HepG2 (cell line): ENCODE measurements at regions not wholly inside any gene's neighbourhood (a gene's known extent, or its start where the extent isn't known, plus 50 kb on each side); places are given as distances from the start of the nearest gene placed in this dataset.
A peak's percentile ranks its signal among the peaks of the same experiment; 100 is the strongest.

Experiments used
- ATAC-seq: fragments of 200-7000 bp; cut with Tn5 transposase; 3 replicates; pipeline ENCODE4 v1.9.1; 2020; ENCODE audit warnings: mild to moderate bottlenecking, moderate library complexity
- BruUV-seq: library from RNA; stranded (reverse); fragments of 400-500 nt; replicated peaks from 2 replicates; lab custom pipeline; 2021; lab: Mats Ljungman, UMichigan
- CTCF ChIA-PET: fragments of 300-600 bp; formaldehyde crosslinking; extraction: SDS; loops from one replicate; lab custom pipeline; 2021; ENCODE audit warnings: low total read pairs, inconsistent platforms, low intra/inter-chr PET ratio; lab: Yijun Ruan, JAX
- POLR2A ChIA-PET: fragments of 350-600 bp; sonication (Branson Sonifier 250); formaldehyde crosslinking; loops from one replicate; lab custom pipeline; 2020; ENCODE audit warnings: antibody characterized with exemption, inconsistent platforms; lab: Yijun Ruan, JAX
- DNase-seq: peaks from one replicate; pipeline ENCODE4 v3.0.0-alpha.2; 2015; ENCODE audit warnings: low spot score
- FAIRE-seq: peaks from 3 replicates; lab custom pipeline; 2011; peaks lifted over from hg19 to GRCh38; lab: Jason Lieb, UNC
- H2AFZ ChIP-seq: one replicate; pipeline ENCODE4 v1.6.1; 2011; ENCODE audit warnings: low read length, inconsistent platforms
- H3K27ac ChIP-seq: fragments of 300-600 bp; 3 replicates; pipeline ENCODE4 v1.8.0; 2011; ENCODE audit warnings: mixed run types, mild to moderate bottlenecking, mixed read lengths, low read length, inconsistent platforms; ENCODE audit not compliant: insufficient read depth; ENCODE audit errors: extremely low read length
- H3K27me3 ChIP-seq, 2 experiments: fragments of 200-600 bp in 1 of 2; 2 replicates in 1 of 2; 3 replicates in 1 of 2; pipeline versions ENCODE4 v1.6.0 to v1.8.0; 2011; ENCODE audit warnings: low read length in 2 of 2, mild to moderate bottlenecking in 2 of 2, moderate library complexity in 2 of 2, inconsistent platforms in 1 of 2; ENCODE audit not compliant: insufficient read depth in 2 of 2, control insufficient read depth in 1 of 2
- H3K36me3 ChIP-seq, 2 experiments: fragments of 200-600 bp in 1 of 2; replicated peaks in 1 of 2; 2 replicates in 1 of 2; 3 replicates in 1 of 2; pipeline versions ENCODE4 v1.5.1 to v1.8.0; 2011; ENCODE audit warnings: low read length in 2 of 2, inconsistent platforms in 1 of 2; ENCODE audit not compliant: insufficient read depth in 2 of 2, control insufficient read depth in 1 of 2
- H3K4me1 ChIP-seq: 2 replicates; pipeline ENCODE4 v1.5.1; 2012; ENCODE audit warnings: low read length, inconsistent platforms; ENCODE audit not compliant: insufficient read depth
- H3K4me2 ChIP-seq: 2 replicates; pipeline ENCODE4 v1.6.0; 2011; ENCODE audit warnings: low read depth, low read length, inconsistent platforms
- H3K4me3 ChIP-seq, 3 experiments: fragments of 200-600 bp in 1 of 3; sonication (generic), shearing (Covaris generic) in 1 of 3; replicated peaks in 1 of 3; 2 replicates each; pipeline ENCODE4 v1.5.1; 2011 to 2016; ENCODE audit warnings: low read length in 3 of 3, inconsistent platforms in 2 of 3, low read depth in 2 of 3, mild to moderate bottlenecking in 2 of 3, control low read depth in 1 of 3, mixed read lengths in 1 of 3; ENCODE audit not compliant: insufficient read depth in 1 of 3
- H3K79me2 ChIP-seq: one replicate; pipeline ENCODE4 v1.6.1; 2011; ENCODE audit warnings: low read length, inconsistent platforms; ENCODE audit not compliant: insufficient read depth
- H3K9ac ChIP-seq: 2 replicates; pipeline ENCODE4 v1.6.0; 2011; ENCODE audit warnings: mild to moderate bottlenecking, low read depth, low read length, inconsistent platforms; ENCODE audit not compliant: insufficient read depth
- H3K9me3 ChIP-seq: 2 replicates; pipeline ENCODE4 v1.5.1; 2012; ENCODE audit warnings: mild to moderate bottlenecking, low read length
- H4K20me1 ChIP-seq: 2 replicates; pipeline ENCODE4 v1.6.0; 2011; ENCODE audit warnings: inconsistent platforms, mild to moderate bottlenecking, low read length, moderate library complexity; ENCODE audit not compliant: insufficient read depth
- CREB1 ChIP-seq, 2 experiments: fragments of 450-650 bp in 1 of 2; IDR thresholded peaks; 2 replicates each; pipeline ENCODE4 v1.6.1; 2016 to 2017; ENCODE audit warnings: control low read depth in 1 of 2, mild to moderate bottlenecking in 1 of 2, missing compliant biosample characterization in 1 of 2, missing genetic modification characterization in 1 of 2
- GLI4 ChIP-seq: sonication (generic); formaldehyde crosslinking; IDR thresholded peaks from 2 replicates; pipeline ENCODE4 v1.5.1; 2020; ENCODE audit warnings: missing genetic modification reagents, mild to moderate bottlenecking, moderate library complexity, borderline replicate concordance
- JUNB ChIP-seq: sonication (generic); formaldehyde crosslinking; IDR thresholded peaks from 2 replicates; pipeline ENCODE4 v1.8.0; 2022; ENCODE audit warnings: missing genetic modification reagents, mild to moderate bottlenecking, borderline replicate concordance
- THYN1 ChIP-seq: sonication (generic); formaldehyde crosslinking; IDR thresholded peaks from 2 replicates; pipeline ENCODE4 v1.8.1; 2023; ENCODE audit warnings: low read depth, mild to moderate bottlenecking, moderate library complexity, missing genetic modification reagents, borderline replicate concordance
- ZNF274 ChIP-seq: sonication (generic); formaldehyde crosslinking; IDR thresholded peaks from 2 replicates; pipeline ENCODE4 v1.5.1; 2020; ENCODE audit warnings: mild to moderate bottlenecking, missing genetic modification reagents
- ZNF354B ChIP-seq: sonication (generic); formaldehyde crosslinking; IDR thresholded peaks from 2 replicates; pipeline ENCODE4 v1.8.0; 2022; ENCODE audit warnings: mild to moderate bottlenecking, missing genetic modification reagents
- ZNF569 ChIP-seq: sonication (generic); formaldehyde crosslinking; IDR thresholded peaks from 2 replicates; pipeline ENCODE4 v1.5.0; 2020; ENCODE audit warnings: mild to moderate bottlenecking, missing genetic modification reagents, moderate library complexity, borderline replicate concordance
- WGBS: methylation state at CpG from one replicate; pipeline ENCODE4 v1.1.6; 2017; ENCODE audit warnings: low lambda C conversion rate; 5-methylcytosine and 5-hydroxymethylcytosine counted together
- in situ Hi-C: cut with HindIII; loops from 2 replicates; pipeline ENCODE4 v1.10.0; 2017; ENCODE audit warnings: low pct_unique_long_range_greater_than_20kb; ENCODE audit not compliant: extremely low pct_ligation_motif_present
- intact Hi-C: fragments of 100-400 bp; cut with micrococcal nuclease; formaldehyde crosslinking; loops from one replicate; pipeline ENCODE4 v1.10.0; 2022; ENCODE audit not compliant: unreplicated experiment

DNA sequence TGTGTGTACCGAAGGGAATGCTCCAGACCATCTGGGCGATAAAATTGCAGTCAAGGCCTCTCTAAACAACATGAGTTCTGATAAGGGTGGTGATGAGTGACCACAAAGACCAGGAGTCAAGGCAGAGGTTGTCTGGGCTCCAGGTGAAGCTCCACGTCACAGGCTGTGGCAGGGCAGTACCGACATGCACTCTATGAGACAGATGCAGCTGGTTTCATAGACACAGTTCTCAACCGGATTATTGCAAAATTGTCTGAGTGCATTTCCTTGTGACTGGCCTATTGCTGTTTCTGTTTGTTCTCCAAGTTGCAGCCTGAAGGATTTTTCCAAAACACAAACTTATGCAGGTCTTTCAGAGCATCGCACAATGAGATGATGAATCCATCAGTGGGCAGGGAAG lies 157.5 kb upstream of the HES1 start:
- H2AFZ ChIP-seq: no peak overlapping the region
- 0 out of 2 replicates have a peak, but pooled peaks have one; percentile 10 for TF ChIP-seq CREB1 (IDR thresholded peaks at IDR 0.05)
- no peak for TF ChIP-seq CREB1 (CRISPR knock-in tag; IDR thresholded peaks at IDR 0.05)
- no peak for TF ChIP-seq JUNB (CRISPR knock-in tag)
- WGBS: 28% methylated on average over 6 of the region's 6 CpGs
- H4K20me1 ChIP-seq: no peaks in the 10 kb centered on the region
- in situ Hi-C loops (no loop called here), intact Hi-C loops (no loop called here)
- H3K4me2 ChIP-seq: no peak overlapping the region
- ChIA-PET POLR2A (no interaction called here), CTCF (no interaction called here)
- no peak overlapping the region for H3K9ac ChIP-seq
- BruUV-seq: no TSS peak
- DNase-seq: no peak
- H3K27me3 ChIP-seq: peaks cover 6 to 53% of the 10 kb centered on the region in 2 experiments
- no peaks in the 10 kb centered on the region for H3K36me3 ChIP-seq
- H3K79me2 ChIP-seq: no peaks in the 10 kb centered on the region
- FAIRE-seq: no peak
- ATAC-seq: no peak
- no peak overlapping the region for H3K4me3 ChIP-seq
- H3K27ac ChIP-seq: no peak overlapping the region
- H3K4me1 ChIP-seq: peaks cover 17% of the 10 kb centered on the region
- H3K9me3 ChIP-seq: no peaks in the 10 kb centered on the region

DNA sequence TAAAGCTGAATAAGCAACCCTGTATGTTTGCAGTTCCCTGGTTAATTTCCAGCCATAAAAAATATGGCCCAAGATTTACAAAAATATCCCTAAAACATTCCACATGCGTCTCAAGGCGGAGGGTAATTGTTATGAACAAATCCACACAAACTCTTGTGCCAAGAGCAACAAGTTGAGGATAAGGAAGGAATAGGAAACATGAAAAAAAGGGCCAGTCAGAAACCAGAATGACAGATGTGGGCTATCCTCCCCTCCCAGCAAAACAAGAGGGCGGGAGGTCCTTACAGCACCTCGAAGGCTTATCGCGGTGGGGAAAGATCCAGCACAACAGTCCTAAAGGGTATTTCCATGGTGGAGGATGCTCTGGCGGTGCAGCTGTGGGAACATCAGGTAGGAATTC lies 155.6 kb upstream of the HES1 start:
- ATAC-seq: no peak
- no peak for FAIRE-seq
- Histone ChIP-seq H3K4me3 (no peak overlapping the region), H3K9me3 (no peaks in the 10 kb centered on the region), H3K9ac (no peak overlapping the region), H3K4me1 (peaks cover 6% of the 10 kb centered on the region; the same call in 1 of the 2 replicates), H3K27ac (no peak overlapping the region), H2AFZ (no peak overlapping the region), H3K27me3 (peaks cover 2 to 38% of the 10 kb centered on the region in 2 experiments; a peak in 3 of 5 replicates), H3K4me2 (no peak overlapping the region), H4K20me1 (no peaks in the 10 kb centered on the region), H3K79me2 (no peaks in the 10 kb centered on the region), H3K36me3 (no peaks in the 10 kb centered on the region)
- 60% methylated on average over 7 of the region's 7 CpGs for WGBS
- POLR2A ChIA-PET: no interaction called here
- TF ChIP-seq ZNF274 (CRISPR knock-in tag) (no peak), ZNF569 (CRISPR knock-in tag) (no peak), ZNF354B (CRISPR knock-in tag) (no peak), GLI4 (CRISPR knock-in tag) (no peak), THYN1 (no peak)
- DNase-seq: no peak
- CTCF ChIA-PET: no interaction called here
- in situ Hi-C loops (no loop called here), intact Hi-C loops (no loop called here)
- BruUV-seq: no TSS peak
